T-helper 2 cell treated with Interferon-gamma antibody and Interleukin-4, amounts not matched to agents 100 ng/mL and 5 ng/mL, for 36 hours (primary cell): ENCODE measurements at regions not wholly inside any gene's neighbourhood (a gene's known extent, or its start where the extent isn't known, plus 50 kb on each side); places are given as distances from the start of the nearest gene placed in this dataset.
"Not testable (repeated sequence)": the region's sequence is repeated elsewhere in the genome, so short reads cannot be mapped to it uniquely, and the experiment has no call there.

Source experiments
- intact Hi-C: fragments of 100-400 bp; cut with micrococcal nuclease; formaldehyde crosslinking; loops from one replicate; pipeline ENCODE4 v1.15.1; 2023

GRCh38 chr5:98282521-98282920 is 490.9 kb upstream of the RGMB start:
- intact Hi-C loops = no loop called here

GRCh38 chr5:98292496-98292895 is 481.0 kb upstream of the RGMB start:
- intact Hi-C loops = no loop called here

- intact Hi-C loops = no loop called here
These were observed 477.0 kb upstream of the RGMB start for GRCh38 chr5:98296426-98296825.

- intact Hi-C loops = no loop called here
These were observed 474.0 kb upstream of the RGMB start for GRCh38 chr5:98299435-98299834.

- intact Hi-C loops = no loop called here
These were observed 471.9 kb upstream of the RGMB start for GRCh38 chr5:98301547-98301946.

- intact Hi-C loops = no loop called here
These were observed 465.7 kb upstream of the RGMB start for GRCh38 chr5:98307811-98308210.

- intact Hi-C loops = no loop called here
These were observed 465.2 kb upstream of the RGMB start for GRCh38 chr5:98308231-98308630.

GRCh38 chr5:98308960-98309359 is 464.5 kb upstream of the RGMB start:
- intact Hi-C loops = no loop called here

GRCh38 chr5:98309785-98310598 is 463.5 kb upstream of the RGMB start:
- intact Hi-C loops = no loop called here

GRCh38 chr5:98314292-98314691 is 459.2 kb upstream of the RGMB start:
- intact Hi-C loops = no loop called here

- intact Hi-C loops = no loop called here
These were observed 455.1 kb upstream of the RGMB start for GRCh38 chr5:98318386-98318785.

- intact Hi-C loops = no loop called here
These were observed 454.0 kb upstream of the RGMB start for GRCh38 chr5:98319299-98320011.

GRCh38 chr5:98320343-98320742 is 453.1 kb upstream of the RGMB start:
- intact Hi-C loops = no loop called here

GRCh38 chr5:98321361-98321760 is 452.1 kb upstream of the RGMB start:
- intact Hi-C loops = no loop called here

GRCh38 chr5:98325187-98325586 is 448.3 kb upstream of the RGMB start:
- intact Hi-C loops = not testable (repeated sequence)

- intact Hi-C loops = no loop called here
These were observed 445.4 kb upstream of the RGMB start for GRCh38 chr5:98328015-98328414.

GRCh38 chr5:98330871-98331270 is 442.6 kb upstream of the RGMB start:
- intact Hi-C loops = no loop called here

GRCh38 chr5:98333921-98334320 is 439.5 kb upstream of the RGMB start:
- intact Hi-C loops = no loop called here

GRCh38 chr5:98334946-98335345 is 438.5 kb upstream of the RGMB start:
- intact Hi-C loops = no loop called here

- intact Hi-C loops = no loop called here
These were observed 434.2 kb upstream of the RGMB start for GRCh38 chr5:98339141-98339848.

GRCh38 chr5:98341038-98342032 is 432.1 kb upstream of the RGMB start:
- intact Hi-C loops = no loop called here
